ENCODE measurements at regions not wholly inside any gene's neighbourhood (a gene's known extent, or its start where the extent isn't known, plus 50 kb on each side); places are given as distances from the start of the nearest gene placed in this dataset.
"Not testable (repeated sequence)": the region's sequence is repeated elsewhere in the genome, so short reads cannot be mapped to it uniquely, and the experiment has no call there.

DNA sequence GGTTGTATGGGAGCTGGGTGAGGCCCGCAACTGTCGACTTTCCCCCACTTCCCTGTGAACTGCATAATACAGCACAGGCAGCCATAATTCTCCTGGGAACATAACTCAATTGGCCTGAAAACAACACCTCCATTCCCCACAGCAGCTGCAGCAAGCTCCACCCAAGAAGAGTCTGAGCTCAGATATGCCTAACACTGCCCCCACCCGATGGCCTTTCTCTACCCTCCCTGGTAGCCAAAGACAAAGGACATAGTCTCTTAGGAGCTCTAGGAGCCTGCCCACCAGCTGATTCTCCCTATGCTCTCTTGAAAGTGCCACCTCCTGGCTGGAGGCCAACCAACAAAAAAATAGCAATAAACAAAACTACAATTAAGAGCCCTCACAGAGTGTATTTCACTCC lies 542.7 kb upstream of the LMO3 start:
- H3K36me3 Mint-ChIP-seq = no peaks in the 10 kb centered on the region
- TF ChIP-seq, protein P1, sequence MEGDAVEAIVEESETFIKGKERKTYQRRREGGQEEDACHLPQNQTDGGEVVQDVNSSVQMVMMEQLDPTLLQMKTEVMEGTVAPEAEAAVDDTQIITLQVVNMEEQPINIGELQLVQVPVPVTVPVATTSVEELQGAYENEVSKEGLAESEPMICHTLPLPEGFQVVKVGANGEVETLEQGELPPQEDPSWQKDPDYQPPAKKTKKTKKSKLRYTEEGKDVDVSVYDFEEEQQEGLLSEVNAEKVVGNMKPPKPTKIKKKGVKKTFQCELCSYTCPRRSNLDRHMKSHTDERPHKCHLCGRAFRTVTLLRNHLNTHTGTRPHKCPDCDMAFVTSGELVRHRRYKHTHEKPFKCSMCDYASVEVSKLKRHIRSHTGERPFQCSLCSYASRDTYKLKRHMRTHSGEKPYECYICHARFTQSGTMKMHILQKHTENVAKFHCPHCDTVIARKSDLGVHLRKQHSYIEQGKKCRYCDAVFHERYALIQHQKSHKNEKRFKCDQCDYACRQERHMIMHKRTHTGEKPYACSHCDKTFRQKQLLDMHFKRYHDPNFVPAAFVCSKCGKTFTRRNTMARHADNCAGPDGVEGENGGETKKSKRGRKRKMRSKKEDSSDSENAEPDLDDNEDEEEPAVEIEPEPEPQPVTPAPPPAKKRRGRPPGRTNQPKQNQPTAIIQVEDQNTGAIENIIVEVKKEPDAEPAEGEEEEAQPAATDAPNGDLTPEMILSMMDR (IDR thresholded peaks at IDR 0.05; ENCODE audit: unreplicated experiment) = no peak
- H3K27me3 Mint-ChIP-seq (ENCODE audit: low read depth) = no peaks in the 10 kb centered on the region
- no peak for DNase-seq (ENCODE audit: low spot score in 2 of 2, unreplicated experiment in 2 of 2)
- H3K4me1 Mint-ChIP-seq = no peaks in the 10 kb centered on the region
- no peak overlapping the region for H3K4me3 Mint-ChIP-seq
- H3K9me3 Mint-ChIP-seq = peaks cover 36% of the 10 kb centered on the region
- H3K27ac Mint-ChIP-seq = no peak overlapping the region

DNA sequence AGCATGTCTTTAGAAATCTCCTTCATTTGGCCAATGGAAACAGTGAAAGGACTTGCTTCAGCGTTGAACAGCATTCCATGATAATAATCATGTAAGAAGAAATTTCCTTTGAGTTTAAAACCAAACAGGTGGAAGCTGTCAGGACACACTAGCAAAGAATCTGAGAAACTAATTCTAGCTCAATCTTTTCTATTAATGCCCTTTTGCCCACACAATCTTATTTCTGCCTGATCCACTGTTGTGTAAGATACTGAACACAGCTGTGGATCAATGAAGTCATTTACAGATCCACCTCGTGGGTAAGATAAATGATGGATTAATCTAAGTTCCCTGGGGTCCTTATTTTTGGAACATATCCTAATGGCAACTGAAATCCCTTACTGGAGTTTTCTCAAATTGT lies 536.9 kb upstream of the LMO3 start:
- DNase-seq (ENCODE audit: low spot score in 2 of 2, unreplicated experiment in 2 of 2) = no peak
- no peak overlapping the region for H3K27ac Mint-ChIP-seq
- H3K4me1 Mint-ChIP-seq = peaks cover 9% of the 10 kb centered on the region
- no peaks in the 10 kb centered on the region for H3K36me3 Mint-ChIP-seq
- no peak overlapping the region for H3K4me3 Mint-ChIP-seq
- TF ChIP-seq, protein P1 (IDR thresholded peaks at IDR 0.05; ENCODE audit: unreplicated experiment) = no peak
- no peaks in the 10 kb centered on the region for H3K27me3 Mint-ChIP-seq (ENCODE audit: low read depth)
- no peaks in the 10 kb centered on the region for H3K9me3 Mint-ChIP-seq

DNA sequence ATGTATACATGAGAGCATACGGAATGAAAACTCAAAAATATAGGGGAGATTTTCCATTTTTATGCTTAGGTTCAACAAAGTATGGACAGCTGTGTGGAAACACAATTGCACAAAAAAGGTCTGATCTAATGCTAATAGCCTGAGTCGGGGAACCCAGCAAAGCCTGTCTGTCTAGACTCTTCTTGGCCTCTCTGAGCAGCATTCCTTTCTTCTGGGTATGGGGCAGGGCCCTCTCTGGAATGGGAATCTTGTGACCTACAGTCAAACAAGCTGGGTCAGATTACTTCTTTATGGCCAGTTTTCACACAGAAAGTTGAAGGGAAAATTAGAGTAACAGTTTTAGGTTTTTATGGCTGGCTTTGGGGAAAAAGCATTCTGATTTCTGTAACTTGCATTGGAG lies 534.0 kb upstream of the LMO3 start:
- no peak for DNase-seq (ENCODE audit: low spot score in 2 of 2, unreplicated experiment in 2 of 2)
- Mint-ChIP-seq H3K27me3 (ENCODE audit: low read depth) (no peaks in the 10 kb centered on the region), H3K4me1 (peaks cover 9% of the 10 kb centered on the region), H3K36me3 (no peaks in the 10 kb centered on the region), H3K27ac (peak overlapping the region; percentile 76), H3K4me3 (no peak overlapping the region), H3K9me3 (no peaks in the 10 kb centered on the region)
- TF ChIP-seq, protein P1 (IDR thresholded peaks at IDR 0.05; ENCODE audit: unreplicated experiment) = no peak

DNA sequence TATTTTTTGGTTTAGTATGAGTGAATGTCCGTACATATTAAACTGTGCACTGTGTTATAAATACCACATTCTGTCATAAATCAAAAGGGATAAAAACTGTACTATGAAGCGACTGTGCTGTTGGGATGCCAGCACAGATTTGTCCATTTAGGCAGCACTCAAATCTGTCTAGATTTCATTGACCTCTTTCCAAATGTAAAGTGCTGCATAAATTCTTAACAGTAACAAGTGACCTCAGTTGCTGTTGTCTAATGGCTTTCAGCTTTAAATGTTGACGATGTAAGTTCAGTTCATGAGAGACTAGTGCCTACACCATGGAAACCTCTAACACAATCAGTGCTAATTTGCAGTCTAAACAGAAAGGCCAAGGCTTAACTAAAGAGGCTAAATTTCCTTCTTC lies 531.4 kb upstream of the LMO3 start:
- Mint-ChIP-seq H3K27me3 (ENCODE audit: low read depth) (no peaks in the 10 kb centered on the region), H3K4me3 (no peak overlapping the region), H3K27ac (no peak overlapping the region), H3K4me1 (peaks cover 9% of the 10 kb centered on the region), H3K9me3 (no peaks in the 10 kb centered on the region), H3K36me3 (no peaks in the 10 kb centered on the region)
- DNase-seq (ENCODE audit: low spot score in 2 of 2, unreplicated experiment in 2 of 2) = no peak
- TF ChIP-seq, protein P1 (IDR thresholded peaks at IDR 0.05; ENCODE audit: unreplicated experiment) = no peak

DNA sequence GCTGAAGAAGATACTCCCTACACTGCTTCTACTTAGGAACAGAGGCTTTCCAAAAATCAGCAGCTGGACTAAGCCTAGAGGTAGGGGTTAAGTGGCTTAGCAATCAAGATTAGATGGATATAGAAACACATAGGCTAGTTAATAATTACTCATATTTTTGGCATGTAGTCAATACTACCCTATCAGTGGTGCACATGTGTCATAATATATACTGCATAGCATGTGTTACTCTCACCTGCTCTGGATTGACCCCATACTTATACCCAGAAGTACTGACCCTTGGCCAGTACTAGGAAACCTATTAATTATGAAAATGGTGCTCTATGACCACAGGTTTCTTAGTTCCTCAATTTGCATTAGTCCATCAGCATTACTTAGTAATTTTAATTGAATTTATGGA lies 528.4 kb upstream of the LMO3 start:
- no peaks in the 10 kb centered on the region for H3K4me1 Mint-ChIP-seq
- DNase-seq (ENCODE audit: low spot score in 2 of 2, unreplicated experiment in 2 of 2) = no peak
- H3K9me3 Mint-ChIP-seq = no peaks in the 10 kb centered on the region
- H3K27me3 Mint-ChIP-seq (ENCODE audit: low read depth) = no peaks in the 10 kb centered on the region
- no peaks in the 10 kb centered on the region for H3K36me3 Mint-ChIP-seq
- H3K4me3 Mint-ChIP-seq = no peak overlapping the region
- no peak overlapping the region for H3K27ac Mint-ChIP-seq
- TF ChIP-seq, protein P1 (IDR thresholded peaks at IDR 0.05; ENCODE audit: unreplicated experiment) = no peak

DNA sequence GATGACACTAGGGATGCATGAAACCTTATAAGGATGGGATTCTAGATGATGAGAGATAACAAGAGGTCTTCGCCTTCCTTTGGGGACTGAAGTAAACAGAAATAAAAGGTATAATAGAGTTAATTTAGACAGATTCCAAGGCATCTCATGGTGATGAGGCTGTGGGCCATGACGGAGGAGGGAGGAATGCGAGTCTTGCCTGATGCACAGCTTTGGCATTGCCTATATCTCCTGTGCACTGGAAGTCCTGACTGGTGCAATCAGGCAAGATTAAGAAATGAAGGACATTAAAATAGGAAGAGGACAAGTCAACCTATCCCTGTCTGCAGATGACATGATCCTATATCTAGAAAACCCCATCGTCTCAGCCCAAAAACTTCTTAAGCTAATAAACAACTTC lies 526.4 kb upstream of the LMO3 start:
- no peaks in the 10 kb centered on the region for H3K27me3 Mint-ChIP-seq (ENCODE audit: low read depth)
- no peaks in the 10 kb centered on the region for H3K36me3 Mint-ChIP-seq
- no peak overlapping the region for H3K4me3 Mint-ChIP-seq
- no peaks in the 10 kb centered on the region for H3K9me3 Mint-ChIP-seq
- TF ChIP-seq, protein P1 (IDR thresholded peaks at IDR 0.05; ENCODE audit: unreplicated experiment) = no peak
- H3K4me1 Mint-ChIP-seq = no peaks in the 10 kb centered on the region
- no peak overlapping the region for H3K27ac Mint-ChIP-seq
- no peak for DNase-seq (ENCODE audit: low spot score in 2 of 2, unreplicated experiment in 2 of 2)

DNA sequence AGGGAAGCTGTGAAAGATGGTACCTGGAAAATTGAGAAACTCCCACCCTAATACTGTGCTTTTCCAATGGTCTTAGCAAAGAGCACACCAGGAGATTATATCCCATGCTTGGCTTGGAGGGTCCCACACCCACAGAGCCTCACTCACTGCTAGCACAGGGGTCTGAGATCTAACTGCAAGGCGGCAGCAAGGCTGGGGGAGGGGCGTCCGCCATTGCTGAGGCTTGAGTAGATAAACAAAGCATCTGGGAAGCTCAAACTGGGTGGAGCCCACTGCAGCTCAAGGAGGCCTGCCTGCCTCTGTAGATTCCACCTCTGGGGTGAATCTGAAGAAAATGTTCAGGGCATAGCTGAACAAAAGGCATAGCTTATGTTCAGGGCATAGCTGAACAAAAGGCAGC lies 510.6 kb upstream of the LMO3 start:
- not testable (repeated sequence) for H3K27me3 Mint-ChIP-seq (ENCODE audit: low read depth); H3K4me3 Mint-ChIP-seq; DNase-seq (ENCODE audit: low spot score in 2 of 2, unreplicated experiment in 2 of 2); H3K27ac Mint-ChIP-seq; H3K36me3 Mint-ChIP-seq; H3K4me1 Mint-ChIP-seq
- peaks cover 24% of the 10 kb centered on the region for H3K9me3 Mint-ChIP-seq

Data from mesothelial cell of epicardium (in vitro differentiated cells).